NCI-H1105 (cell line): ENCODE measurements at regions not wholly inside any gene's neighbourhood (a gene's known extent, or its start where the extent isn't known, plus 50 kb on each side); places are given as distances from the start of the nearest gene placed in this dataset.
A peak's percentile ranks its signal among the peaks of the same experiment; 100 is the strongest.
"Not testable (repeated sequence)": the region's sequence is repeated elsewhere in the genome, so short reads cannot be mapped to it uniquely, and the experiment has no call there.

Experiments
- DNase-seq: peaks from one replicate; lab custom pipeline; 2025; lab: John Stamatoyannopoulos, UW

DNA sequence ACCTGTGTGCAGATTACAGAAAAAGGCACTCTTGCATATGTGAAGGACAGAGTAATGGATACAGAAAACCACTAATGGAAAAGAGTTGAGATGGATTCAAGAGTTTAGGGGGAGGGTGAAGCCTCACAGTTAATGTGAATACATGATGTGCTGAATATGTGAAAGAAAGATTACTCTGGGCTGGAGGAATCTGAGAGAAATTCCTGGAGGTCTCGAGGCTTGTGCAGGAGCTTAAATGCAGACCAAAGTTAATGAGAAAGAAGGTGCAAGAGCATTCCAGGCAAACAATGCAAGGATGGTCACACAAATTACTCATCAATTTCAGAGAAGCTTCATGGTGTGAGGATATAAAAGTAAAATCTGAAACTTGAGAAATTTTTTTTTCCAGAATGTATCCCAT, 768.8 kb downstream of the STPG2 start:
- DNase-seq = no peak

DNA sequence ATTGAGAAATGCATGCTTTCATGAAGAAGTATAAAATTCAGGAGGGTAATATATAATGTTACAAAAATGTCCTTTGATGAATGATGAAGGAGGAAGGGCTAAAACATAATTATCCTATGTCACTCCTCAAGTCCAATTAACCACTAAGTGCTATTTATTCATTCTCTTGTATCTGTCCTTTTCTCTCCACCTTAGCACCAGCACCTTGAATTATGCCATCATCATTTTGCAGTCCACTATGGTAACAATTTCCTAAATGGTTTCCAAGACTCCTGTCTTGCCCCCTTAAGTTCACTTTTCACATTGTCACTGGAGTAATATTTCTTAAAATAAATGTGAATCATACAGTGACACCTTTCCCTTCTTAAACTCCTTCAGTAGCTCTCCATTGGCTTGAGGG, 756.3 kb downstream of the STPG2 start:
- no peak for DNase-seq

DNA sequence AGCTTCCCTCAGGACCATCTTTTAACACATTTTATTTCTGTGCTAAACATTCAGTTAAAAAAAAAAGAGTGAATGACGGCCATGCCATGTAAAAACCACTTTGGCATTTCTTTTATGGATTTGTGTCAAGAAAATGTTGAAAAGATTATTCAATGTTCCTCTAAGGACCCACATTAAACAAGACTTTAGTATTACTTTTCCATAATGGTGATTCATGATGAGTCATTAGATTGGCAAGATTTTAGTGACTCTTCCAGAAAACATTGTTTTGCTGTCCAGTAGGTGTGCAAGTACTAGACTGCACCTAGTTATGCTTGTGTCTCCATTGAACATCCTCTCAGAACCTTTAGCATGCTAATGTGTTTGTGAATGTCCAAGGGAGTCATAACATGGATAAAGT, 748.6 kb downstream of the STPG2 start:
- DNase-seq = no peak

DNA sequence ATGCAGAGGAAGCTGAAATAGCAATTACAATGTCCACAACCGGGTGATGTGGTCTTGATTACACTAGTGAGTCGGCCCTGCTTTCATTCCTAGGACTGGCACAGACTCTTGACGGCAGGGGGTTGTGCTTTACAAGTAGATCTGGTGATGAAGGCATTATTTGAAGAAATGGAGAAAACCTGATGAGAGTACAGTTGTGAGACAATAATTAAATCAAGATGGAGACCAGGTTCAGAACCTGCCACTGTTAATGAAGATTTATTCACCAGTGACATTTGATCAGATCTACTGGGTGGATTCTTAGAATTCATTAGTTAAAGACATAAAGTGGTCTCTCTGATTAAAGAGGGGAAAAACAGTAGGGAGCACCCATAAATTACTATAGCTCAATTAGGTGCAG, 747.2 kb downstream of the STPG2 start:
- DNase-seq = no peak

DNA sequence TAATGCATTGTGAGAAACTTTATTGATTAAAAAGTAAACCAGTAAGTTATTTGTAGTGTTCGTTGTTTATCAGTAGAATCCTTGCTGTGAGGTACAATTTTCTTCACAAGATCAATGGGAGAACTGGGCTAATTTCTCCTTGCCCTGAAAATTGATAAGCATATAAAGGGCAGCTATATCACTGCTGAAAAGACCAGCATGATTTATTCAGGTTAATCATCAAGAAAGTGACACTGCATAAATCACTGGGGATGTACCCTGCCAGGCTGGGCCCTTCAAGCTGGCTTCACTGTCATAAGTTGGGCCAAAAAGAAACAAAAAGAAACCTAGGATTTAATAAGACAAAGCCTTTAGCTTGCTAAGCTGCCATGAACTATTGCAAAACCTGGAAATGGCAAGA, 746.7 kb downstream of the STPG2 start:
- DNase-seq = no peak

DNA sequence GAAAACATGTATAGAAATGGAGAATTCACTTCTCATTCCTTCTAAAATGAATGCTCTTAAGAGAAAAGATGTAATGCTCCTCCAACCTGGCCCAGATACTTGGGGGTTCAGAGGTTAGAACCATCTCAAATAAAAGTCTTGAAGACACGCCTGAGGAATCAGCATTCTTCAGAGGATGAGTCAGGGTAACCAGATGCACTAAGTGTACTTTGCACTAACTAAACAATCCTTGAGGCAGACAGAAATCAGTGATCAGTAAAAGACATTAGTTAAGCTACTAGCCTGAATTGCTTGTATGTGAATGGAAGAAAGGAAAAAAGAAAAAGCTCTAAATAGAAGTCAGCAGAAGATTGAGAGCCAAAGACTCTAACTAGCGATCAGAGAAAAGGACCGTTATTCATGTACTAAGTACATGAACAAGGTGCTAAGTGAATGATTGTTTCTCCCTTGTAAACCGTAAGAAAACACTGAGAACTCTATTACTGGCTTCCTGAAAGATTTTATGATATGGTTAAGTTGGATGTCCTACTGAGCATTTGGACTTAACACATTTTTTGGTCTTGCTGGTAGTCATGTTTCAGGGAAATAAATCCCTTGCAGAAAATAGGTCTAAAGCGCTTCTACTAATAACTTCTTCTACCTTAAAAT, 738.3 kb downstream of the STPG2 start:
- DNase-seq = no peak

DNA sequence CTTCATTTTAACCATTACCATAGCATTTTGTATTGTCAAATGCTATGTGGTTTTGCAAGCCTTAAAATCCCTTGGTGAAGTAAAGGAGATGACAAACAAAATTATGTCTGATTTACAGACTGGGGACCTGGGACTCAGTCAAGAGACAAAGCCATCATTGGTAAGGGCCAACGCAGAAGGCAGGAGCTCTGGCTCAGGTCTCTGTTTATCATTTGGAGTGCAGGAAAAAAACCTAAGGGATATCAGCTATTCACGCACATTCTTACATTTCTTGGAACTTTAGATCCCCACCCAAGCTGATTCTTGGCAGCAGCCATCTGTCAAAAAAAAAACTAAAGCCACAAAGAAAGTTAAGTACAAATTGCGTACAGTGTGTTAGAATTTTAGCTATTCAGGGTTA, 731.9 kb downstream of the STPG2 start:
- no peak for DNase-seq

DNA sequence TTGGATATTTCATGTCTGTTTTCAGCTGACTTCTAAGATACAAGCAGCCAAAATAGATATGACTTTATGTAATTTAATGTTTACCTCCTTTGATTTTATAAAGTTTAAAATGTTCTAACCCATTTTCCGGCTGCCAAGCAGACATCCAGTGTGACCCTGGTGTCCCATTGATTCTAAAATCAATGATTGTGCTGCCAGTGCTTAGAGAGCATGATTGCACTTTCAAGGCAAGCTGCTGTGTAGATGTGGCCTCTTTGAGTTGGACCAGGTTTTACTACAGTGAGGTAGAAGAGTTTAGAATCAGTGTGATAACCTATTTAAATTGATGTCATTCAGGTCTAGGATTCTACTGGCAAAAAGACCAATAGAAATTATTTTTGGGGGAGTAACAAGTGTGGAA, 730.9 kb downstream of the STPG2 start:
- DNase-seq = no peak

DNA sequence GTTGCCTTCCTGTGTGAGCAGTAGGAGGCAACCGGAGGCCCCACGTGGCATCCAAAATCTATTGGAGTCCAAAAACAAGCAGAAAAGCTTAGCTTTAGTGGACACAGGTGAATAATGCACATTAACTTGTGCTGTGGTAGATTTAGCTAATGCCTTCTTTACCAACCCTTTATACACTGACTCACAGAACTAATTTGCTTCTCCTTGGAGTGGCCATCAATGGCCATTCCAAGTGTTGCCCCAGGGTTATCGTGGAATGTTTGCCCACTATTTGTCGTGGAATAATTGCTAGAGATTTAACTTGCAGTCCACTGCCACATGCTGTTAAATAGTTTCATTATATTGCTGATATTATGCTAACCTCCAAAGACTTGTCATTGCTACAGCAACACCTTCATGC, 729.1 kb downstream of the STPG2 start:
- DNase-seq = no peak

DNA sequence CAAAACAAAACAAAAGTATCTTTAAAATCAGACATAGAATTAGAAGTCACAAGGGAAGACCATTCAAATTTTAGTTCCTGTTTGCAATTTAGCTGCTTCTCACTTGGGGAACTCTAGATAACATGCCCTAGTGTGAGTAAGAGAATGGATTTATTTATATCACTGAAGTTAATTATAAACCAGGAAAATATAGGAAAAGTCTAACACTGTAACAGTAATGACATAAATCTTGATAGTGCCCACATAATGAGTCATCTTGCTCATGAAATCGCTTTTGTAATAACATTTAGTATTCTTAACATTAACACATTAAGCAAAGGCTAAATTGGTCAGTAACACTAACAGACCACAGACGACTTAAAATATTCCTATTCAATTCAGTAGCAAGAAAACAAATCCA, 710.7 kb downstream of the STPG2 start:
- no peak for DNase-seq

DNA sequence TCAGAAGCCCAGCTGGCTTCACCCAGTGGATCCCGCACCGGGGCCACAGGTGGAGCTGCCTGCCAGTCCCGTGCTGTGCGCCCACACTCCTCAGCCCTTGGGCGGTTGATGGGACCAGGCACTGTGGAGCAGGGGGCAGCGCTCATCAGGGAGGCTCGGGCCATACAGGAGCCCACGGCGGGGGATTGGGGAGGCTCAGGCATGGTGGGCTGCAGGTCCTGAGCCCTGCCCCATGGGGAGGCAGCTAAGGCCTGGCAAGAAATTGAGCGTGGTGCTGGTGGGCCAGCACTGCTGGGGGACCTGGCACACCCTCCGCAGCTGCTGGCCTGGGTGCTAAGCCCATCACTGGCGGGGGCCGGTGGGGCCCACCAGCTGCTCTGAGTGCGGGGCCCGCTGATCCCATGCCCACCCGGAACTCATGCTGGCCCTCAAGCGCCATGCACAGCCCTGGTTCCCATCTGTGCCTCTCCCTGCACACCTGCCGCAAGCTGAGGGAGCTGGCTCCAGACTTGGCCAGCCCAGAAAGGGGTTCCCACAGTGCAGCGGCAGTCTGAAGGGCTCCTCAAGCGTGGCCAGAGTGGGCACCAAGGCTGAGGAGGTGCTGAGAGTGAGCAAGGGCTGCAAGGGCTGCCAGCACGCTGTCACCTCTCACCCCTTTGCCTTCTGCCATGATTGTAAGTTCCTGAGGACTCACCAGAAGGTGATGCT, 705.1 kb downstream of the STPG2 start:
- not testable (repeated sequence) for DNase-seq

DNA sequence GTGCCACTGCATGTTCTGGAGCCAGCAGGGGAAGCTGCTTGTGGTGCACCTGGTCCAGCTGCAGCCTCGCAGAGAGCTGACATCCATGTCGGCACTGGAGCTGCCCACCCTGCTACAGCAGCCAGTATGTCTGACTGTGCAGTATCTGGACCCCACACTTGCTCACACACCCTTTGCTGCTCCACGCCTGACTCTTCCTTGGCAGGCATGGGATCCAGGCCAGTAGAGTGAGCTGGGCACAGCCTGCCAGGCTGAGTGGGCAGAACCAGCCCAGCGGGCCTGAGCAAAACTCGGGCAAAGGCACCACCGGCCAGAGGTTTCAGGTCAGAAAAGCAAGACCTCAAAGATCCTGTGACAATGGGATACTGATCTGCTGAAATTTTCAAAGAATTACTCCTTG, 690.1 kb downstream of the STPG2 start:
- no peak for DNase-seq

DNA sequence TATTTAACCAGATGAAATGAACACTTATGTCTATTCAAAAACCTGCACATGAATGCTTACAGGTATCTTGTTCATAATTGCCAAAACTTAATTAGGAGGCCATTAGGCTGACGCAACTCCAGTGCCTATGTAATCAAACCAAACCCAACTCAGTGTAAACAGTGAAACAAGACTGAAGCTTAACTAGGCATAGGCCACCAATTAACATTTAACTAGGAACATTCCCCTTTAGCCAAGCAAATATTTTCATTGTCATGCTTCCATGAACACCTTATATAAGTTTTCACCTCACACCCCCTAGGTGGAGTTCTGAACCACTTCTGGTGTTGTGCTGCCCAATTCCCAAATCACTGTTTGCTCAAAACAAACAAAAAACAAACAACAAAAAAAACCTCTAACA, 686.0 kb downstream of the STPG2 start:
- peak; percentile 38 for DNase-seq

DNA sequence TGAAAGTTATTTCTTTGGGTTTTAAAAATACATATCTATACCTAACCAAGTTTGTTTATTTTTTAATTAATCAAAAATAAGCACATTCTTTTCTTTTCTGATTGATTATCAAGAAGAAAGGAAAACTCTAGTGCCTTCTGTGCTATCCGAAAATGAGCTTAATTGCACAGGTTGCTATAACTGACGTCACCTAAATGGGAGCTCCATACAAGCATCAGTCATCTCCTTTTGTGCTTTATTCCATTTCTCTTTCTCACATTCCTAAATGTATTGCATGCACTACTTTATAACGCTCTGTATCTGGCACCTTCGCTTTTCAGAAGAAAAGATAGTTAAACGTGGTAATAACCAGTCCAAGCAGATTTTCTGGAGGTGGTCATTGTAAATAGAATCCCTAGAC, 675.0 kb downstream of the STPG2 start:
- no peak for DNase-seq

DNA sequence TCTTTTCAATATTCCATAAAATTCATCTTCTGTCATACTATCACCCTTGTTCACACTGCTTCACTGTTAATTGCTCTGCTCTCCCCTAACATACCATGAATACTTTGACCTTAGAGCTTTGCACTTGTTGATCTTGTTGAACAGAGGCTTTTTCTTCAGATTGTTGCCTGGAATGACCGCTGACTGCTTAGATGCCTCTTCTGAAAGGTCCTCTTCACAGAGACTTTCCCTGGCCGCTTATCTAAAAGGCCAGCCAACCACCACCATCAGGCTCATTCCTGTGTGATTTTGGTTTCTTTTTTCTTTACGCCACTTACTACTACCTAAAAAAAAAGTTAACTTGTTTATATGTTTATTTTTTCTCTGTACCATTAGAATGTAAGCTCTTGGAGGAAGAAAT, 667.7 kb downstream of the STPG2 start:
- DNase-seq = no peak

DNA sequence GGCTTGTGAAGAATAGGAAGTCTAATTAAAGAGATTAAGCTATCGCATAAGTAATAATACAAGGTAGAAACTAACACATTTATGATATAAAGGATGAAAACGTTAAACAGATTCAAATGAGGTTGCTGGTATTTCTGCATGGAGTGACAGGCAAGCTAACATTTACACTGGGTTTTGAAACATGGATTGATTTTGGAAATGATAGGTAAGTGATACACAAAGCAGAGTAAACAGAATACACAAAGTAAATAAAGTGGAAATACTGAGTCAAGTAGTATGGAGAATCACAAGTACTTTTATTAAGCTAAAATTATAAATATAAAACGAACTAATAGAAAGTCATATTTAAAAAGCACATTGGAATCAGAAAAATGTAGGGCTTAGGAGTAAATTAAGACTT, 665.3 kb downstream of the STPG2 start:
- DNase-seq = no peak

DNA sequence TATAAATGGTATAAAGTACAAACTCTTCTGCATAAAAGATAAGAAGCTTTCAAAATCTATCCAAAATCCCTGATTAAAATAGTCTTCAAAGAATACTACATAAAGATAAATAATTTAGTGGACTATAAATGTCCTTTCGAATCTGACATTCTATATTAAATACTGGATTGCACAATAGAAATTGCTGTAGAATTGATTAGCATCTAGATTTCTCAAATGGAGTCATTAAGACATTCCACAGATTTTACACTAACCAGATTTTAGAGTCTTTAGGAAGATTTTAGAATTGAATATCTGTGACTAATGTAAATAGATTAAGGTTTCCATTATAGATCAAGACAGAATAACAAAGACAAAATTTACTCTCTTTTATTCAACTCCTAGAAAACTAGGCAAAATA, 663.9 kb downstream of the STPG2 start:
- DNase-seq = no peak

DNA sequence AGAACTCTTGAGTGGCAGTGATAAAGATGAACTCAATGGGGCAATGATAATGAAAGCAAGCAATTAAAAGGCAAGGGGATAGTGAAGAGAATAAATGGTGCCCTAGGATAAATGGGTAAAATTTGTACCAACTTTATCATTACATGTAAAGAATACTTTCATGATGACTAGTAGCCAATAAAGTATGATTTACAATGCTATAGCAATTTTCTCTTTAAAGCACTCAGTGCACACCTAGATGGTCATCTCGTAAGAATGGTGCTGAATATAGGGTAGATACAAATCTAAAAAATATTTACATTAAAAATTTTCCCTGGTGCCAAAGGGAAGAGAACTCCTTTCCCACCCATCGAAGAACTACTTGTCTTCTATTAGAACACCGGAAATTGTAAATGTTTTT, 651.4 kb downstream of the STPG2 start:
- DNase-seq = no peak

DNA sequence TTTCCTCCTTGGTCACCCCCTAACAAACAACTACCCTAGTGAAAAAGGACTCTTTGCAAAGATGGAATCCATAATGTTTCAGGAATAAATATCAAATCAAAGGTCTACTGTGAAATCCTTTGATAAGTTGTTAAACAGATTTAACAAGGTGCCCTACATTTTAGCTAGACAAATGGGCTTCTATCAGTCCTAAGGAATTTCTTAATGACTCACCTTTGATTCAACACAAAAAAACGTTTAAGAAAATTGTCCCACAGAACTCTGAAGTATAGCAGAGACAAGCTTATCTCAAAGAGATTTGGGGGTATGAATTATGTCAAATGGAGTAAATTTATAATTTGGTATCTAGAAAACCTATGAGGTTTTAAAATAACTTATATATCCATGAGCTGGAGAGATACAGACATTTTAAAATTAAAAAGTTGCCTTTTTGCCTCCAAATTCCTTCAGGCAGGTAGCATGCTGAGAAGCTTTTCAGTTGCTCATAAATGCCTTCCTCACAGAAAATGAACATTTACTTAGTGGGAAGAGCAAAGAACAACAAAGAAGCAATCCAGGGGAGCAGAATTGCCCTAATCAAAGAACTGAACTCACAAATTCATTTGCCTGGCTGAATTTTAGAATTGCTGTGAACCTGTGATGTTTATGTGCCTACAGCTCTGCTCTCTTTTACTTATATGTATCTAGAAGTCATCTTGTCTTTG, 649.3 kb downstream of the STPG2 start:
- DNase-seq = no peak

DNA sequence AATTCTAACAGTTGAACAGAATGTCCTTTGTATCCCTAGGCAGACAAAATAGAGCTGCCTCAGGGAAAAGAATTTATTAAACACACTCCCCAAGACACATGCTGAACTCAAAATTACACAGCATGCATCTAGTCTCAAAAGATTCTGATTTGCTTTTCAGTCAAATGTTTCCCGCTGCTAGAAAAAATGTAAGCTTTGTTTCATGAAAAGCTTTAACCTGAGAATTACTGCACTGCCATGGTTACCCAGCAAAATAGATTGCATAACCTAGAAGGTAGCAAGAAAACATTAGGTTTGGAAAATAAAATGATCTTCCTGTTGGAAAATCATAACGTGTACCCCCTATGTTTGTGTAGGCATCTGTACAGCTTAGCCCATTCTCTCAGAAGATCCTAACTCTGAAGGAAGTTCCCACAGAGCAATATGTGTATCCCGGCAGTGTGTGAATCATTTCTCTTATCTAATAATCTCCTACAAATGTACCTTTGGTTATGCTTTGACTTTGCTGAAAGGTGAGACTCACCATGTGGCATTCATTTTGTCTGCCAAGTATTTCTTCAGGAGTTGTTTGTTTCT, 646.9 kb downstream of the STPG2 start:
- DNase-seq = no peak

DNA sequence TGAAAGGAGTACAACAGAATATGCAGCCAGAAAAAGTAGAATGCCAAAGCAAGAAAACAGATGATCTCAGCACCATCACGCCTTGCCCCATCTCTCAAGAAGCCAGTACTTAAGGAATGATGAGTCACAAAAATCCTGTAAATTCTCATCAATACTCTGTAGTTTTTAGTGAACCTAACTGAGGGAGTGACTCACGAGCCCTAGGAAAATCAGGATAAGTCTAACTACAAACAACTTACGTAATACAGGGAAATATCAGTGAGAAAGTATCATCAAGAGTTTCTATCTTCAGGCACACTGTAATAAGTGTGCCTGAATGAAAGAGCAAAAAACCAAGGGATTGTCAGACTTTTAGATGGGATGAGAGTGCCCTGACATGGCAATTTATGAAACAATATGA, 644.4 kb downstream of the STPG2 start:
- no peak for DNase-seq

DNA sequence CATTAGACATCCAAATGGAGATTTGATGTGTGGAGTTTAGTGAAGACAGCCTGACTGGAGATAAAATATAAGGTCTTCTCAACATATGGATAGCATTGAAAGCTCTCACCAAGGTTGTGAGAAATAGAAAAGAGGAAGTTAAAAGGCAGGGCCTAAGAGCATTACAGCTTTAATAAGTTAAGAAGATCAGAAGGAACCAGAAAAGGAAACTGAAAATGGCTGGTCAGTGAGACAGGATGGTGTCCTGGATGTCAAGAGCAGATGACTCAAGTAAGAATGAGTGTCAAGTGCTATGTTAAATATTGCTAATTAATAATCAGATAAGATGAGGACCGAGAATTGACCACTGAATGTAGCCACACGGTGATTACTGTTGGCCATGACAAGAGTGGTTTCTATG, 642.9 kb downstream of the STPG2 start:
- no peak for DNase-seq

DNA sequence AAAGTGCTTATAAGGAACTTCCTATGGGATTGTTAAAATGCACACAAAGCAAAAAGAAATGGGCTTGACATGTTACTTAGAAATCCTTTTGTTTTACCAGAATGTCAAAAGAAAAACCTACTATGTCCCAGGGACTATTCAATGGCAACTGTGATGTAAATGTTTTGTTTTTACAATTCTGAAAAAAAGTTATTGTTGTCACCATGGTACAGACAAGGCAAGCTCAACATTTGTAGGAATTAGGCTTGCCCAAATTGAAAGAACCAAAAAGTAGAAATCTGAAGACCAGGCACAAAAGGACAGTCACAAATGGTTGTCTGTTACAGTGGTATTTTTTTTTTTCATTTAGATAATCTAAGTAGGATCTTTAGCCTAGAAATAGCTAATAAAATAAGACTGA, 638.6 kb downstream of the STPG2 start:
- no peak for DNase-seq
